HCT116 (cell line): ENCODE measurements at regions not wholly inside any gene's neighbourhood (a gene's known extent, or its start where the extent isn't known, plus 50 kb on each side); places are given as distances from the start of the nearest gene placed in this dataset.

ENCODE experiments used
- ATAC-seq: fragments of 200-7000 bp; cut with Tn5 transposase; 2 replicates; pipeline ENCODE4 v1.9.1; 2020; ENCODE audit warnings: mild to moderate bottlenecking, moderate library complexity
- BruUV-seq: library from RNA; stranded (reverse); fragments of 400-500 nt; replicated peaks from 2 replicates; lab custom pipeline; 2021; lab: Mats Ljungman, UMichigan
- CTCF ChIA-PET: fragments of 300-600 bp; sonication (Branson Sonifier 250); formaldehyde crosslinking; loops from one replicate; lab custom pipeline; 2021; ENCODE audit warnings: antibody characterized with exemption; lab: Charles Lee
- POLR2A ChIA-PET: fragments of 300-600, 350-600 bp; sonication (Branson Sonifier 250); formaldehyde crosslinking; loops from one replicate; lab custom pipeline; 2021; ENCODE audit warnings: antibody characterized with exemption; lab: Charles Lee
- RAD21 ChIA-PET, 2 experiments: fragments of 300-600 bp; sonication (Branson Sonifier 250); formaldehyde crosslinking; loops; one replicate each; lab custom pipeline; 2023; ENCODE audit warnings: low total read pairs in 2 of 2; ENCODE audit not compliant: uncharacterized antibody in 2 of 2, unreplicated experiment in 2 of 2, low non-redundant PET in 1 of 2; lab: Charles Lee
- DNase-seq: peaks from one replicate; pipeline ENCODE4 v3.0.0-alpha.2; 2010; ENCODE audit warnings: low read depth, low spot score
- H2AFZ ChIP-seq: fragments of 200-600 bp; shearing (Covaris generic), sonication (generic); 2 replicates; pipeline ENCODE4 v1.6.1; 2017; ENCODE audit warnings: low read depth, mixed run types, mixed read lengths, antibody characterized with exemption, low read length; ENCODE audit not compliant: poor library complexity, severe bottlenecking
- H3K27ac ChIP-seq: 2 replicates; pipeline ENCODE4 v1.5.1; 2012; ENCODE audit warnings: low read depth, low read length
- H3K27me3 ChIP-seq: fragments of 200-600 bp; sonication (generic); 2 replicates; pipeline ENCODE4 v1.6.1; 2016; ENCODE audit warnings: mixed run types, low read length, mixed read lengths; ENCODE audit not compliant: insufficient read depth
- H3K36me3 ChIP-seq, 2 experiments: fragments of 200-500 bp in 1 of 2; fragments of 200-600 bp in 1 of 2; sonication (Bioruptor generic) in 1 of 2; sonication (generic) in 1 of 2; 2 replicates each; pipeline versions ENCODE4 v1.5.1 to v1.6.1; 2014 to 2016; ENCODE audit warnings: low read length in 2 of 2, inconsistent platforms in 1 of 2, mixed read lengths in 1 of 2, mixed run types in 1 of 2; ENCODE audit not compliant: insufficient read depth in 2 of 2, control insufficient read depth in 1 of 2
- H3K4me1 ChIP-seq, 2 experiments: fragments of 200-600 bp in 1 of 2; sonication (generic) in 1 of 2; 2 replicates each; pipeline versions ENCODE4 v1.5.1 to v1.6.1; 2012 to 2017; ENCODE audit warnings: low read length in 2 of 2, inconsistent platforms in 1 of 2, mild to moderate bottlenecking in 1 of 2, mixed read lengths in 1 of 2, mixed run types in 1 of 2, moderate library complexity in 1 of 2; ENCODE audit not compliant: insufficient read depth in 2 of 2, control insufficient read depth in 1 of 2
- H3K4me2 ChIP-seq: fragments of 200-600 bp; sonication (generic); 2 replicates; pipeline ENCODE4 v1.6.1; 2017; ENCODE audit warnings: mixed run types, low read length, mixed read lengths
- H3K4me3 ChIP-seq, 2 experiments: fragments of 200-600 bp in 1 of 2; sonication (generic) in 1 of 2; replicated peaks in 1 of 2; 2 replicates each; pipeline ENCODE4 v1.5.1; 2011 to 2016; ENCODE audit warnings: low read length in 2 of 2, control low read depth in 1 of 2, low read depth in 1 of 2, mild to moderate bottlenecking in 1 of 2, mixed read lengths in 1 of 2, mixed run types in 1 of 2
- H3K79me2 ChIP-seq: fragments of 200-600 bp; sonication (generic); 2 replicates; pipeline ENCODE4 v1.6.1; 2017; ENCODE audit warnings: mild to moderate bottlenecking, mixed run types, low read length, moderate library complexity, mixed read lengths; ENCODE audit not compliant: insufficient read depth
- H3K9ac ChIP-seq: fragments of 200-600 bp; sonication (generic); 2 replicates; pipeline ENCODE4 v1.6.1; 2016; ENCODE audit warnings: low read length, mixed read lengths
- H3K9me2 ChIP-seq: fragments of 200-600 bp; sonication (generic), shearing (Covaris generic); 2 replicates; pipeline ENCODE4 v1.6.1; 2017; ENCODE audit warnings: mixed run types, mild to moderate bottlenecking, moderate library complexity; ENCODE audit not compliant: insufficient read depth
- H3K9me3 ChIP-seq, 2 experiments: fragments of 200-500 bp in 1 of 2; fragments of 200-600 bp in 1 of 2; sonication (Bioruptor generic) in 1 of 2; sonication (generic) in 1 of 2; 2 replicates each; pipeline ENCODE4 v1.6.1; 2014 to 2017; ENCODE audit warnings: low read length in 2 of 2, mixed read lengths in 2 of 2, inconsistent platforms in 1 of 2, low read depth in 1 of 2, mild to moderate bottlenecking in 1 of 2, mixed run types in 1 of 2, moderate library complexity in 1 of 2; ENCODE audit not compliant: control insufficient read depth in 1 of 2, insufficient read depth in 1 of 2
- H4K20me1 ChIP-seq: fragments of 200-600 bp; sonication (generic), shearing (Covaris generic); 2 replicates; pipeline ENCODE4 v1.6.1; 2017; ENCODE audit warnings: mixed run types, mild to moderate bottlenecking, moderate library complexity; ENCODE audit not compliant: insufficient read depth
- CBX3 ChIP-seq: IDR thresholded peaks from 2 replicates; pipeline ENCODE4 v1.6.1; 2012; ENCODE audit warnings: low read depth
- CTCF ChIP-seq, 3 experiments: fragments of 200-600 bp in 1 of 3; sonication (generic) in 1 of 3; IDR thresholded peaks in 2 of 3; conservative IDR thresholded peaks in 1 of 3; 2 replicates each; pipeline ENCODE4 v1.5.1; 2012 to 2017; ENCODE audit warnings: low read depth in 2 of 3, low read length in 2 of 3, antibody characterized with exemption in 1 of 3, borderline replicate concordance in 1 of 3, control low read depth in 1 of 3, mild to moderate bottlenecking in 1 of 3, mixed read lengths in 1 of 3, mixed run types in 1 of 3, moderate library complexity in 1 of 3; ENCODE audit not compliant: insufficient read depth in 1 of 3
- EGR1 ChIP-seq: IDR thresholded peaks from 2 replicates; pipeline ENCODE4 v1.6.1; 2012; ENCODE audit warnings: low read depth
- ELF1 ChIP-seq: IDR thresholded peaks from 2 replicates; pipeline ENCODE4 v1.6.1; 2012; ENCODE audit warnings: low read depth, borderline replicate concordance
- EZH2 ChIP-seq: fragments of 200-600 bp; sonication (generic); IDR thresholded peaks from 2 replicates; pipeline ENCODE4 v1.6.1; 2017; ENCODE audit warnings: antibody characterized with exemption, mixed run types
- JUND ChIP-seq: IDR thresholded peaks from 2 replicates; pipeline ENCODE4 v1.6.1; 2012
- MAX ChIP-seq: IDR thresholded peaks from 2 replicates; pipeline ENCODE4 v1.6.1; 2012
- POLR2AphosphoS5 ChIP-seq: IDR thresholded peaks from 2 replicates; pipeline ENCODE4 v1.6.1; 2011; ENCODE audit warnings: mild to moderate bottlenecking, low read depth, low read length, moderate library complexity
- SRF ChIP-seq: IDR thresholded peaks from 2 replicates; pipeline ENCODE4 v1.6.1; 2012; ENCODE audit warnings: low read depth
- ZBTB33 ChIP-seq: IDR thresholded peaks from 2 replicates; pipeline ENCODE4 v1.6.1; 2011; ENCODE audit warnings: mild to moderate bottlenecking, low read length, moderate library complexity; ENCODE audit not compliant: insufficient replicate concordance; ENCODE audit errors: extremely low read depth
- ZFX ChIP-seq: fragments of 450-650 bp; IDR thresholded peaks from 2 replicates; pipeline ENCODE4 v1.6.1; 2017
- ZNF274 ChIP-seq: fragments of 200-500 bp; sonication (Bioruptor generic); IDR thresholded peaks from 2 replicates; pipeline ENCODE4 v1.6.1; 2014; ENCODE audit warnings: mild to moderate bottlenecking, low read depth, low read length, inconsistent platforms
- intact Hi-C: fragments of 100-400 bp; cut with micrococcal nuclease; formaldehyde crosslinking; loops from 2 replicates; pipeline ENCODE4 v1.10.0; 2022

GRCh38 chr18:56146565-56146964 is 491.8 kb downstream of the TXNL1 start:
- DNase-seq (no peak), ATAC-seq (no peak)
- H3K9me3 ChIP-seq, result peaks cover 12 to 22% of the 10 kb centered on the region in 2 experiments; a peak in 3 of 4 replicates
- H3K27ac ChIP-seq, result no peak overlapping the region
- no peak overlapping the region for H3K4me3 ChIP-seq
- POLR2A ChIA-PET, result no interaction called here
- no TSS peak for BruUV-seq
- no peak overlapping the region for H3K4me2 ChIP-seq
- no peaks in the 10 kb centered on the region for H4K20me1 ChIP-seq
- no peak for TF ChIP-seq ELF1
- no peak for TF ChIP-seq ZBTB33
- no peak for TF ChIP-seq CBX3
- TF ChIP-seq SRF, result no peak
- no peak for TF ChIP-seq MAX
- TF ChIP-seq ZFX, result no peak
- no peak for TF ChIP-seq JUND
- TF ChIP-seq CTCF (IDR thresholded peaks at IDR 0.05 in 2 of 3, conservative IDR thresholded peaks at IDR 0.05 in 1 of 3; ENCODE audit: borderline replicate concordance in 1 of 3, insufficient read depth in 1 of 3, low read depth in 2 of 3, low read length in 2 of 3), result no peak
- no peak for TF ChIP-seq EZH2
- no peak for TF ChIP-seq EGR1
- no peak for TF ChIP-seq POLR2AphosphoS5
- no peak for TF ChIP-seq ZNF274
- RAD21 ChIA-PET, result no interaction called here
- no peaks in the 10 kb centered on the region for H3K4me1 ChIP-seq
- H3K79me2 ChIP-seq, result no peaks in the 10 kb centered on the region
- no peaks in the 10 kb centered on the region for H3K27me3 ChIP-seq
- H3K9me2 ChIP-seq, result no peaks in the 10 kb centered on the region
- H2AFZ ChIP-seq, result no peak overlapping the region
- CTCF ChIA-PET, result no interaction called here
- intact Hi-C loops, result no loop called here
- no peak overlapping the region for H3K9ac ChIP-seq
- no peaks in the 10 kb centered on the region for H3K36me3 ChIP-seq
